ENCODE measurements at regions not wholly inside any gene's neighbourhood (a gene's known extent, or its start where the extent isn't known, plus 50 kb on each side); places are given as distances from the start of the nearest gene placed in this dataset.

GRCh38 chr5:32842813-32843530 lies 131.9 kb downstream of the NPR3 start:
- ATAC-seq (no peak), DNase-seq (no peak)
- Mint-ChIP-seq H3K27me3 (ENCODE audit: low read depth) (no peaks in the 10 kb centered on the region), H3K4me1 (ENCODE audit: low read depth) (no peaks in the 10 kb centered on the region), H3K36me3 (ENCODE audit: insufficient read depth) (no peaks in the 10 kb centered on the region), H3K4me3 (no peak overlapping the region), H3K9me3 (no peaks in the 10 kb centered on the region)

GRCh38 chr5:32843531-32843895 lies 132.4 kb downstream of the NPR3 start:
- ATAC-seq (no peak), DNase-seq (no peak)
- no peaks in the 10 kb centered on the region for H3K27me3 Mint-ChIP-seq (ENCODE audit: low read depth)
- H3K9me3 Mint-ChIP-seq = no peaks in the 10 kb centered on the region
- no peak overlapping the region for H3K4me3 Mint-ChIP-seq
- H3K4me1 Mint-ChIP-seq (ENCODE audit: low read depth) = no peaks in the 10 kb centered on the region
- H3K36me3 Mint-ChIP-seq (ENCODE audit: insufficient read depth) = no peaks in the 10 kb centered on the region

GRCh38 chr5:32845171-32845570 lies 134.1 kb downstream of the NPR3 start:
- Mint-ChIP-seq H3K27me3 (ENCODE audit: low read depth) (no peaks in the 10 kb centered on the region), H3K9me3 (no peaks in the 10 kb centered on the region), H3K36me3 (ENCODE audit: insufficient read depth) (no peaks in the 10 kb centered on the region), H3K4me3 (no peak overlapping the region), H3K4me1 (ENCODE audit: low read depth) (no peaks in the 10 kb centered on the region)
- ATAC-seq = no peak
- DNase-seq = no peak

GRCh38 chr5:32848120-32848519 lies 137.0 kb downstream of the NPR3 start:
- Mint-ChIP-seq H3K9me3 (peaks cover 3% of the 10 kb centered on the region), H3K27me3 (ENCODE audit: low read depth) (peaks cover 2% of the 10 kb centered on the region), H3K4me1 (ENCODE audit: low read depth) (no peaks in the 10 kb centered on the region), H3K36me3 (ENCODE audit: insufficient read depth) (no peaks in the 10 kb centered on the region), H3K4me3 (no peak overlapping the region)
- ATAC-seq (no peak), DNase-seq (no peak)

GRCh38 chr5:32848681-32849080 lies 137.6 kb downstream of the NPR3 start:
- no peak for ATAC-seq
- no peaks in the 10 kb centered on the region for H3K36me3 Mint-ChIP-seq (ENCODE audit: insufficient read depth)
- peaks cover 2% of the 10 kb centered on the region for H3K27me3 Mint-ChIP-seq (ENCODE audit: low read depth)
- H3K4me1 Mint-ChIP-seq (ENCODE audit: low read depth) = no peaks in the 10 kb centered on the region
- H3K9me3 Mint-ChIP-seq = peaks cover 3% of the 10 kb centered on the region
- DNase-seq = no peak
- no peak overlapping the region for H3K4me3 Mint-ChIP-seq

- Mint-ChIP-seq H3K36me3 (ENCODE audit: insufficient read depth) (no peaks in the 10 kb centered on the region), H3K4me3 (no peak overlapping the region), H3K27me3 (ENCODE audit: low read depth) (peaks cover 2% of the 10 kb centered on the region), H3K4me1 (ENCODE audit: low read depth) (no peaks in the 10 kb centered on the region), H3K9me3 (peaks cover 14% of the 10 kb centered on the region)
- DNase-seq = no peak
- ATAC-seq = no peak
These were observed 139.8 kb downstream of the NPR3 start for GRCh38 chr5:32850817-32851496.

GRCh38 chr5:32851559-32852173 lies 140.5 kb downstream of the NPR3 start:
- no peaks in the 10 kb centered on the region for H3K36me3 Mint-ChIP-seq (ENCODE audit: insufficient read depth)
- H3K4me1 Mint-ChIP-seq (ENCODE audit: low read depth) = no peaks in the 10 kb centered on the region
- no peak overlapping the region for H3K4me3 Mint-ChIP-seq
- no peak for ATAC-seq
- no peak for DNase-seq
- H3K27me3 Mint-ChIP-seq (ENCODE audit: low read depth) = peaks cover 2% of the 10 kb centered on the region
- peaks cover 14% of the 10 kb centered on the region for H3K9me3 Mint-ChIP-seq

GRCh38 chr5:32852535-32852934 lies 141.4 kb downstream of the NPR3 start:
- H3K36me3 Mint-ChIP-seq (ENCODE audit: insufficient read depth) = no peaks in the 10 kb centered on the region
- H3K9me3 Mint-ChIP-seq = peaks cover 15% of the 10 kb centered on the region
- H3K4me3 Mint-ChIP-seq = no peak overlapping the region
- DNase-seq (no peak), ATAC-seq (no peak)
- H3K4me1 Mint-ChIP-seq (ENCODE audit: low read depth) = no peaks in the 10 kb centered on the region
- H3K27me3 Mint-ChIP-seq (ENCODE audit: low read depth) = peaks cover 2% of the 10 kb centered on the region

GRCh38 chr5:32852976-32853375 lies 141.9 kb downstream of the NPR3 start:
- Mint-ChIP-seq H3K4me1 (ENCODE audit: low read depth) (no peaks in the 10 kb centered on the region), H3K27me3 (ENCODE audit: low read depth) (peaks cover 2% of the 10 kb centered on the region), H3K4me3 (no peak overlapping the region), H3K9me3 (peaks cover 17% of the 10 kb centered on the region), H3K36me3 (ENCODE audit: insufficient read depth) (no peaks in the 10 kb centered on the region)
- DNase-seq (no peak), ATAC-seq (no peak)

GRCh38 chr5:32854473-32854872 lies 143.4 kb downstream of the NPR3 start:
- H3K4me3 Mint-ChIP-seq = no peak overlapping the region
- ATAC-seq (no peak), DNase-seq (no peak)
- H3K9me3 Mint-ChIP-seq = peaks cover 25% of the 10 kb centered on the region
- H3K4me1 Mint-ChIP-seq (ENCODE audit: low read depth) = no peaks in the 10 kb centered on the region
- H3K27me3 Mint-ChIP-seq (ENCODE audit: low read depth) = peaks cover 2% of the 10 kb centered on the region
- no peaks in the 10 kb centered on the region for H3K36me3 Mint-ChIP-seq (ENCODE audit: insufficient read depth)

- ATAC-seq (no peak), DNase-seq (no peak)
- Mint-ChIP-seq H3K36me3 (ENCODE audit: insufficient read depth) (no peaks in the 10 kb centered on the region), H3K9me3 (peaks cover 26% of the 10 kb centered on the region), H3K27me3 (ENCODE audit: low read depth) (no peaks in the 10 kb centered on the region), H3K4me1 (ENCODE audit: low read depth) (no peaks in the 10 kb centered on the region), H3K4me3 (no peak overlapping the region)
These were observed 148.1 kb downstream of the NPR3 start for GRCh38 chr5:32859211-32859641.

- Mint-ChIP-seq H3K36me3 (ENCODE audit: insufficient read depth) (no peaks in the 10 kb centered on the region), H3K4me1 (ENCODE audit: low read depth) (no peaks in the 10 kb centered on the region), H3K9me3 (peaks cover 18% of the 10 kb centered on the region), H3K4me3 (no peak overlapping the region), H3K27me3 (ENCODE audit: low read depth) (no peaks in the 10 kb centered on the region)
- no peak for DNase-seq
- no peak for ATAC-seq
These were observed 154.4 kb downstream of the NPR3 start for GRCh38 chr5:32865475-32865874.

- Mint-ChIP-seq H3K4me1 (ENCODE audit: low read depth) (no peaks in the 10 kb centered on the region), H3K27me3 (ENCODE audit: low read depth) (no peaks in the 10 kb centered on the region), H3K4me3 (no peak overlapping the region), H3K36me3 (ENCODE audit: insufficient read depth) (no peaks in the 10 kb centered on the region), H3K9me3 (peaks cover 17% of the 10 kb centered on the region)
- no peak for DNase-seq
- ATAC-seq = no peak
These were observed 155.0 kb downstream of the NPR3 start for GRCh38 chr5:32866138-32866537.

GRCh38 chr5:32869216-32869615 lies 158.1 kb downstream of the NPR3 start:
- Mint-ChIP-seq H3K4me3 (no peak overlapping the region), H3K9me3 (peaks cover 20% of the 10 kb centered on the region), H3K36me3 (ENCODE audit: insufficient read depth) (no peaks in the 10 kb centered on the region), H3K27me3 (ENCODE audit: low read depth) (no peaks in the 10 kb centered on the region), H3K4me1 (ENCODE audit: low read depth) (no peaks in the 10 kb centered on the region)
- no peak for DNase-seq
- ATAC-seq = no peak

- no peak overlapping the region for H3K4me3 Mint-ChIP-seq
- H3K27me3 Mint-ChIP-seq (ENCODE audit: low read depth) = no peaks in the 10 kb centered on the region
- H3K36me3 Mint-ChIP-seq (ENCODE audit: insufficient read depth) = no peaks in the 10 kb centered on the region
- ATAC-seq (no peak), DNase-seq (no peak)
- peaks cover 45% of the 10 kb centered on the region for H3K9me3 Mint-ChIP-seq
- H3K4me1 Mint-ChIP-seq (ENCODE audit: low read depth) = no peaks in the 10 kb centered on the region
These were observed 165.7 kb downstream of the NPR3 start for GRCh38 chr5:32876791-32877190.

Data from activated T-cell treated with anti-CD3 and anti-CD28 coated beads, Interleukin-2, amount 50 U/mL, for 4 hours (primary cell).